Eye (tissue), 1 donor: ENCODE measurements at regions not wholly inside any gene's neighbourhood (a gene's known extent, or its start where the extent isn't known, plus 50 kb on each side); places are given as distances from the start of the nearest gene placed in this dataset.

Experiments
- DNase-seq: peaks from one replicate; pipeline ENCODE4 v3.0.0-alpha.2; 2015

GRCh38 chr3:8261018-8261417 lies 240.6 kb upstream of the LMCD1 start:
- DNase-seq, result no peak

GRCh38 chr3:8266730-8267131 lies 234.9 kb upstream of the LMCD1 start:
- no peak for DNase-seq

- DNase-seq, result no peak
Measured at GRCh38 chr3:8273479-8273878, 228.1 kb upstream of the LMCD1 start.

DNA sequence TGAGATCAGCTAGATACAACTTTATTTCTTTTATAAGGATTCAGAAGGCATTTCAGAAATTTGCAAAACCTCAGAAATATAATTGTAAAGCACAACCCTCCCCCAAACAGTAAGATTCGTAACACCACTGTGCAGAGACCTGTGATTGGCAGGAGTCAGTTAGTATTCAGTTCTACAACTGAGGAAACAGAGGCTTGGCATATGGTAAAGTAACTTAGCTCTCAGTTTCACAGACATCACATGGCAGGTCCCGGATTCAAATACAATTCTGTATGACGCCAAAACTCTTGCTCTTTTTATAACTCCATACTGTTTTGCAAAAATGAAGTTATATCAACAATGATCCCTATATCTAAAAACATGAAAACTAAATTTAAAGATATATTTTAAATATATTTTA lies 225.6 kb upstream of the LMCD1 start:
- DNase-seq, result no peak

DNA sequence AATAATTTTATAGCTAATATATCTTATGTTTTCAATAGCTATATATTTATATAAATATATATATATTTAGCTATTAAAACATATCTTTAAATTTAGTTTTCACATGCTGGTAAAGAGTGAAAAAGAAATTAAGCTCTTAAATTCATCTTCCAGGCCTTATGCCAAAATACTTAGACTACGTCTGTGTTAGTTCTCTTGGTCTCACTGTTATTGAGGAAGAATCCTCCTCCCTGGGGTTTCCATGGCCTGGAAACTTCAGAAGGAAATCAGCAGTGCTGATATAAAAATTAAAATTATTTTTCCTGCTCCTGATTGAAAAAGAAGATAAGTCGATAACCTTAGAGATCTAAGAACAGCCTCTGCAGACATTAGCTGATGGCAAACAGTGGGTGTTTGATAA lies 225.1 kb upstream of the LMCD1 start:
- no peak for DNase-seq

- no peak for DNase-seq
Measured at GRCh38 chr3:8278448-8278847, 223.2 kb upstream of the LMCD1 start.

DNA sequence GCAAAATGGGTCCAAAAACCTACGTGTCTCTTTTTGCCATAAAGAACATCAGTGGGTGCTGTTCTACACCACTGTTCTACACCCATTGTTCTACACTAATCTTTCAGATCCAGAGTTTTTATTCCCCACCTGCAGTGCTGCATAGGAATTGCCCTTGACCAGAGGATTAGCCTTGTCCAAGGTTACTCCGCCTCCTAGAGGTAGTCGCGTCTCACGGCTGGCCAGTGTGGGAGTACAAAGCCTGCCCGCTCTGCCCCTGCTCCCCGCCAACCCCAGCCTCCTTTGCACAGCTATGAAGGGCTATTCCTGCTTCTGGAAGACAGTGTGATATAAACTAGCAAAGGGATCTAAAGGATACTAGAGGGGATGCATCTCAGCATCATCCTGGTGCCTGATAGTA lies 222.1 kb upstream of the LMCD1 start:
- DNase-seq, result no peak

DNA sequence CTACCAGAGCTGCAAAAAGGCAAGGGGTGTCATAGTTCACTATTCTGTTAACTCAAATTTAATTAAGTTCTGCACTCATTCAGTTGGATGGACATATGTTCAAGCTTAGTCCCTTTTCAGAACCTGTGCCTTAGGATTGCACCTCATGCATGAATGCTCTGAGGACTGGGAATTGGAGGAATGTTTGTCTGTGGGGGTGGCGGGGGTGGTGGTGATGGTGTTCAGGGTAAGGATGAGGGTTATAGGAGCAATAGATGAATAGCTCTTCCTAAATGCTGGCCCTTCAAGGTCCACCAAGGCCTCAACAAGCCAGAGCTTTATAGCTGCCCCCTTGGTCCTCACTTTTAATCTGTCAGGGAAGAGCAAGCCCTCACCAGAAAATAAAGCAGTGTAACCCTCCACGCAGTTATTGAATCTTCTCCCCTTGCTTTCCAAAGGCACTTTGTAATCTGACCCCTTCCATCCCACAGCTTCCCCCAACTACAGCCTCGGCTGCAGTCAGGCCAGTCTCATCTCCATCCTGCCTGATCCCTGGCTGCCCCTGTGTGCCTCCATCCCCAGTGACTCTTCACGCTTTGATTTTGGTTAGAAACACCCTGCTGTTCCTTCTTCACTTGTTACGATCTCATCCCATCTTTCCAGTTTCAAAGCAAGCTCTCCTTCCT lies 221.6 kb upstream of the LMCD1 start:
- DNase-seq, result no peak

DNA sequence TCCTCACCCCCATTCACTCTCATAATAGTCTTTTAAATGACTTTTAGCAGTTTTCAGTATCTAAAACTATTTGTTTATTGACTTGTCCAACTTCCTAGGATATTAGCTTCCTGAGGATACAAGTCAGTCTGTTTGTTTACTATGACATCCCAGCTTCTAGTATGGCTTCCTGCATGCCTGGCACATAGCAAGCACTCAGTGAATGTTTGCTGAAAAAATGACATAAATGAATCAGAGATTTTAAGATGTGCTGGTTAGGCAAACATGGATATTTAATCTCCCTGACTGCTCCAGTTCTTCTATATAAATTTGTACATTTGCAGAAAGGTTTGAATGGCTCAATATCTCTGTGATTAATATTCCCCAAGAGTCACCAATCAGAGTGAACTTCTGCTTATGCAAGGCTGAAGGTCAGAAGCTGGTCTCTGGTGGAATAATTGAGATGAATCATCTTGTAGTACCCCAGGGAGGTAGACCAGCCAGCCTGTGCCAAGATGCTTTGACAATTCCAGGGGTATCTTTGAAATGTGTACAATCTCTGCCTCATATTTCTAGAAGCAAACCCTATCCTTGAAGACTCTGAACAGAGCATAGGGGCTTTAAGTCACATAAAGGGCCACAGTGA lies 219.0 kb upstream of the LMCD1 start:
- no peak for DNase-seq

- no peak for DNase-seq
Measured at GRCh38 chr3:8283193-8283592, 218.4 kb upstream of the LMCD1 start.

DNA sequence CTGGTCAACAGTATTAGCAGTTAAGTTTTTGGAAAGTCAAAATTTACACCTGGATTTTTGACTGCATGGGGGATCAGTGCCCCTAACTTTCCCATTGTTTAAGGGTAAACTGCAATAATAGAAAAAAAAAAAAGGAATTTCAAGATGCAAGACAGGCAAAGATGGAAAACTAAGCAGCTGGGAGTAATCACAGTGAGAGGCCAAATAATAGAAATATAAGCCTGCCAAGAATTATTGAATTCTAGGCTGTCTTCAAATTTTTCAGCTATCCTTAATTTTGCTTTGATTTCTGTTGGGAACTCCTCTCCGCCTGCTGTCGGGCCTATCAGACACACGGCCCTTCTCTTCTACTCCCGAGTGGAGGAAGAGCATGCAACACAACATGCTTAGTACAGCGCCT lies 215.5 kb upstream of the LMCD1 start:
- no peak for DNase-seq

DNA sequence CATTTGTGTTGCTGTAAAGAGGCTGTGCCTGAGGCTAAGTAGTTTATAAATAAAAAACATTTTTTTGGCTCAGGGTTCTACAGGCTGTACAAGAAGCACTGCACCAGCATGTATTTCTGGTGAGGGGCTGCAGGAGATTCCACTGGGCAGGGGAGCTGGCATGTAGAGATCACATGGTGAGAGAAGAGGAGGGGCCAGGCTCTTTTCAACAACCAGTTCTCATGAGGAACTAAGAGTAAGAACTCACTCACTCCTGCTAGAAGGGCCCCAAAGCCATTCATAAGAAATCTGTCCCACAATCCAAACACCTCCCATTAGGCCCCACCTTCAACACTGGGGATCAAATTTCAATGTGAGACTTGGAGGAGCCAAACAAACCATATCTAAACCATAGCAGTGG lies 214.9 kb upstream of the LMCD1 start:
- no peak for DNase-seq

- DNase-seq, result no peak
Measured at GRCh38 chr3:8290611-8291010, 211.0 kb upstream of the LMCD1 start.

- DNase-seq, result no peak
Measured at GRCh38 chr3:8296461-8296860, 205.2 kb upstream of the LMCD1 start.

DNA sequence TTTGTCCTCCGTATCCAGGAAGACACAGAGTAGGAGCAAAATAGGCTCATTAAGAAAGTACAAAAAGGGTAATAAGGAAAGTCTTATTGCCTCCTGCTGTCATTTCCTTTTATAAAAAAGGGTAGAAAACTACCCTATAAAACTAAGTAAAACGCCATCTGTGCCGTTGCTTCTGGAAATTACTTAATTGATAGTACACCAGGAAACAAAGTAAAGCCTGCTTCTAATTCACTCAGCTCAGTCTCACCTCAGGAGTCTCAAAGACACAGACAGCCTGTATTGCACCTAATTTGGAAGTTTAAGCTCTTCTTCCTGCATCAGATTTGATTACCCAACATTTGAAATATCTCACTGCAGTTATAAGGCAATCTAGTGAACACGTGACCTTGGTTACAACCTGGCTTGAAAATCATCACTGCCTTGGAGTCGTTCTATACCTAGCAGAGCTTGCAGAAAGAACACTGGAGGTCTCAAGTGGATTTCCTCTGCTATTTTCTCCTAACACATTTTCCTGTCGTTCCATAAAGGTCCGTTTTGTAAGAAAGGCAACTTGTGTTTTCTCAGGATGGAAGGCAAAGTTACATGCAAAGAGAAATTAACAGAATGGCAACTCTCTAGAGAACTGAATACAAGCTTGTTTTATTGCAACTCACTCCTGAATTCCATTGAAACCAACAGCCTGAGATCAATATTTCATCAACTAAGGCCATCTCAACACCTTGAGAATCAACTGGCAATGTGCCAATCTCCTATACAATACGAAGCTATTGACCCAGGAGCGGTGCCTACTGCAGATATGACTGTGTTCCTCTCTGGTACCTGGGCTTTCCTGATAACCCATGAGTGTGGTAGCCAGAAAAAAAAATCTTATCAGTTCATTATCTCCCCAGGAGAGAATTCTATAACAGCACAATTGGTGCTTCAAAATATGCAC lies 203.3 kb upstream of the LMCD1 start:
- no peak for DNase-seq

DNA sequence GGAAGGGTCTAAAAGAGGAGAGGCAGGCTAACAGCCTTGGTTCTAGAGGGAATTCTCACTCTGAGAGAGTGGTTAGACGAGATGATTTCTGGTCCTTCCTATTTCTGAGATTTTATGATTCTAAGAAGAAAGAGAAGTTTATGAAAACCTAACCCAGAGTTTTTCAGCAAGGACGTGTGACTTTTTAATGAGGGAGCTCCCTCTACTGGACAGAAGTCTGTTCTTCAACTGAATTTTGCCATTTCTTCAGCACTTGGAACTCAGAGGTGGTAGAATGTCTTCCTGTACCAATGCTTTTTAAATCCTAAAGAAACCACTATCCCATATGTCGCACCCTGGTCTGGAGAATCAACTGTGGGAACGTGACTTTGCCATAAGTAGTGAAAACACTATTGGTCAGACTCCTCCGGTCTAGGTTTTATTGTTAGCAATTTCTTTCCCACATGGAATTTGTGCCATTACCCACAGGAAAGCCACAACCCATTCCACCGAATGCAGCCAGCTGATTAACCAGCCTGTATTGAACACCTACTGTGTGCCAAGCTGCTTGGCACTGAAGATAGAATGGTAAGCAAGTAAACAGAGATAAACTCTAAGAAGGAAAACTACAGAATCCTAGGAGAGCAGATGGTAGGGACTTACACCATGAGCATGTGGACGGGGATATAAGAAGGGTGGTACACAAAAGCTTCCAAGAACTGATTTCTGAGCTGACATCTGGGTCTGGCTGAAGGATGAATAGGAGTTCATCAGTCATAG lies 199.5 kb upstream of the LMCD1 start:
- DNase-seq, result peak; percentile 78

DNA sequence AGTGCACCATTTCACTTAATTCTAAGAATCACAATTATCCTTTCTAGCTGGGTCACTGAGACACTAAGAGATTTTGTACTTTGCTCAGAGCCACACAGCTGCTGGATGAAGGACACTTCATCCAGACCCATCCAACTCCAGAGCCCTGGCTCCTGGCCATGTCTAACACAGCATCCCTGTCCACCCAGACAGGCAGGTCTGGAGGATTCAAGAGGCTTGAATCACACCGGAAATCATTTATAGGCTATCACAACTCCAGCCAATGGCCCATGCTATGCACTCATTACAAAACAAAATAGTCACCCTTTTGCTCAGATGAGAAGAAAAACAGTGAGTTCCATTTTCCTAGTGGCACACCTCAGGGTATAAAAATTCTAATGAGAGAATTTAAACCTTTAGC lies 198.2 kb upstream of the LMCD1 start:
- DNase-seq, result no peak

DNA sequence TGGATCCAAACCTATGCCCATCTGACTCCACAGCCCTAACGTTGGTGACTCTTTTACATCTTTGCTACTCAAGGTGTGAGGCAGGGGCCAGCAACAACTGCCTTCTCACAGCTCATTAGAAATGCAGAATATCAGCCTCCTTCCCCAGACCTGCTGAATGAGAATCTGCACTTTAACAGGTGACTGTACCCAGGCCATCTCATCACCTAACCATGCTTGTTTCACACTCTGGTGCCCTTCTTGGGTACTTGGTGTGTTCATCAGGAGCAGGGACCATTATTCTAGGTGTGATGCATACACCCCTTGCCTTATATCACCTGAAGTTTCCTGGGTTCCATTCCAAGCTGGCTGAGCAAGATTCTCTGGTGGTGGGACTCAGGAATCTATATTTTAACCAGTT lies 196.3 kb upstream of the LMCD1 start:
- no peak for DNase-seq

- no peak for DNase-seq
Measured at GRCh38 chr3:8307545-8308110, 194.0 kb upstream of the LMCD1 start.

DNA sequence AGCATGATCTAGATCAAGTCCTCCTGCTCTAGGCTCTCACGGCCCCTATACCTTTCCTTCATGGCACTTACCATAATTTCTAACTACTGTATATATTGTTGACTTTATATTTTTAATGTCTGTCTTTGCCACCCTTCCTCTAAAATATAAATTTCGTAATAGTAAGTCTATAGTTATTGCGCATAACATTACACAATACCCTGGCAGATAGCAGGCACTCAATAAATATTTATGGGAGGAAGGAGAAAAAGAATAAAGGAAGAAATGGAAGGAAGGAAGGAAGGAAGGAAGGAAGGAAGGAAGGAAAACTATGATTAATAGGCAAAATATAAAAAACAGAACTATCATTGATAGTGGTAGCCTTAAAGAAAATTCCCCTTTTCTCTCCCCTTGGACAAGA lies 190.3 kb upstream of the LMCD1 start:
- no peak for DNase-seq

DNA sequence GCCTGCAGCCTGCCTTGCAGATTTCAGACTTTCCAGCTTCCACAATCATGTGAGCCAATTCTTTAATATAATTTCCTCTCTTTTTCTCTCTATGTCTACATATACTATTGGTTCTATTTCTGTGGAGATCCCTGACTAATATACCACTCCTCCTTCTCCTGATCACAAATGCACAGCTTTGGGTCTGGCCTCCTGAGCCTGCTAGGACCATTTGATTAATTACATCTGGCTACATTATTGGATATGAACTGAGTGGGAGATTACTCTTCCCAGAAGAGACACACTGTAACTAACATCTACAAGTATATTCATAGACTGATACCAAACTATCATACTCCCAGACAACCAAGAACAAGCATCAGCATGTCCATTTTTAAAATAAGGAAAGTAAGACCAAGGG lies 188.9 kb upstream of the LMCD1 start:
- DNase-seq, result no peak

GRCh38 chr3:8313560-8314267 lies 187.9 kb upstream of the LMCD1 start:
- DNase-seq, result peak; percentile 66
